Chondrocyte (in vitro differentiated cells): ENCODE measurements at regions not wholly inside any gene's neighbourhood (a gene's known extent, or its start where the extent isn't known, plus 50 kb on each side); places are given as distances from the start of the nearest gene placed in this dataset.

Experiments used
- DNase-seq: peaks from one replicate; pipeline ENCODE4 v3.0.0; 2021; ENCODE audit warnings: mixed read lengths, low spot score
- H3K27ac Mint-ChIP-seq: one replicate; pipeline ENCODE4 v1.8.0; 2021; ENCODE audit warnings: mild to moderate bottlenecking, moderate library complexity, mixed read lengths; ENCODE audit not compliant: unreplicated experiment
- H3K27me3 Mint-ChIP-seq: 2 replicates; pipeline ENCODE4 v1.8.0; 2021; ENCODE audit warnings: low read depth, mixed read lengths
- H3K36me3 Mint-ChIP-seq: 2 replicates; pipeline ENCODE4 v1.8.0; 2021; ENCODE audit warnings: low read depth, mixed read lengths
- H3K4me1 Mint-ChIP-seq: 2 replicates; pipeline ENCODE4 v1.8.0; 2021; ENCODE audit warnings: low read depth, mild to moderate bottlenecking, mixed read lengths
- H3K4me3 Mint-ChIP-seq: one replicate; pipeline ENCODE4 v1.8.0; 2021; ENCODE audit warnings: mild to moderate bottlenecking, moderate library complexity, mixed read lengths; ENCODE audit not compliant: unreplicated experiment
- H3K9me3 Mint-ChIP-seq: 2 replicates; pipeline ENCODE4 v1.8.0; 2021; ENCODE audit warnings: low read depth, mixed read lengths
- TF ChIP-seq, protein P1 (sequence below): fragments of 200-600 bp; sonication (generic); IDR thresholded peaks from 2 replicates; pipeline ENCODE4 v1.5.0; 2021; ENCODE audit warnings: antibody characterized with exemption, mild to moderate bottlenecking, moderate library complexity

DNA sequence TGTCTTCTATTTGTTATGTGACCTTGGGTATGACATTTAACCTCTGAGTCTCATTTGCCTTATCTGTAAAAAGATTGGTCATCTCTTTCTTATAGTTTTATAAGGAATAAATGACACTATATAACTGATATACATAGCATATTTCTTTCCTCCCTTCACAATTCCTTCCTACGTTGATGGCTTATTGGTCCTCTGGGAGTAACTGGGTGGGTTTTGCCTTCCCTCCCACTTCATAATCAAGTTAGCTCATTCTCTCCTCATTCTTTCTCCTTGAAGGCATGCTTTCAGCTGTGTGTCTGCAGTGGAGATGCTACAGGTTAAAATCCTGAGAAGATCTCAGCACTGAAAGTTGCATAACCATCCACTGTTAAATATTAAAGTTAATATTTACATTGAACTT is 382.4 kb downstream of the TMEM38B start:
- no peak for DNase-seq
- Mint-ChIP-seq H3K27ac (no peak overlapping the region), H3K4me1 (peaks cover 12% of the 10 kb centered on the region), H3K27me3 (no peaks in the 10 kb centered on the region), H3K36me3 (no peaks in the 10 kb centered on the region), H3K4me3 (no peak overlapping the region), H3K9me3 (no peaks in the 10 kb centered on the region)
- TF ChIP-seq, protein P1, sequence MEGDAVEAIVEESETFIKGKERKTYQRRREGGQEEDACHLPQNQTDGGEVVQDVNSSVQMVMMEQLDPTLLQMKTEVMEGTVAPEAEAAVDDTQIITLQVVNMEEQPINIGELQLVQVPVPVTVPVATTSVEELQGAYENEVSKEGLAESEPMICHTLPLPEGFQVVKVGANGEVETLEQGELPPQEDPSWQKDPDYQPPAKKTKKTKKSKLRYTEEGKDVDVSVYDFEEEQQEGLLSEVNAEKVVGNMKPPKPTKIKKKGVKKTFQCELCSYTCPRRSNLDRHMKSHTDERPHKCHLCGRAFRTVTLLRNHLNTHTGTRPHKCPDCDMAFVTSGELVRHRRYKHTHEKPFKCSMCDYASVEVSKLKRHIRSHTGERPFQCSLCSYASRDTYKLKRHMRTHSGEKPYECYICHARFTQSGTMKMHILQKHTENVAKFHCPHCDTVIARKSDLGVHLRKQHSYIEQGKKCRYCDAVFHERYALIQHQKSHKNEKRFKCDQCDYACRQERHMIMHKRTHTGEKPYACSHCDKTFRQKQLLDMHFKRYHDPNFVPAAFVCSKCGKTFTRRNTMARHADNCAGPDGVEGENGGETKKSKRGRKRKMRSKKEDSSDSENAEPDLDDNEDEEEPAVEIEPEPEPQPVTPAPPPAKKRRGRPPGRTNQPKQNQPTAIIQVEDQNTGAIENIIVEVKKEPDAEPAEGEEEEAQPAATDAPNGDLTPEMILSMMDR, result no peak

DNA sequence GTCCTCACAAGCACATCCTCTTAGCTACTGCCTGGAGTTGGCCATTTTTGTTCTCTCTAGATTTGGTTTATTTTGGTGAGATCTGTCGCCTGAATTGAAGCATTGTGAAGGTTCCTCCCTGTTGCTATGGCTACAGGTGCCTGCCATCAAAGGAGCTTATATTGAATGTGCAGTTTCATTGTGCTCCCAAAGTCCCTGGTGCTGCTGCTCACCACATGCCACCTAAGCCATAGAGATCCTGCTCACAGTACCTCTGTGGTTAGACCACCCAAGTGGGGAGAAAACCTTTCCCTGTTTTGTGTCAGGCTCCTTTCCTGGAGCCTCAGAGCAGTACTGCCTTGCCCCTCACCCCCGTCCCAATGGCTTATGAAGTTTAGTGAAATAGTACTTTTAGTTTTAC is 383.4 kb downstream of the TMEM38B start:
- H3K4me3 Mint-ChIP-seq, result no peak overlapping the region
- H3K27ac Mint-ChIP-seq, result no peak overlapping the region
- TF ChIP-seq, protein P1, result no peak
- no peaks in the 10 kb centered on the region for H3K9me3 Mint-ChIP-seq
- no peak for DNase-seq
- no peaks in the 10 kb centered on the region for H3K36me3 Mint-ChIP-seq
- H3K4me1 Mint-ChIP-seq, result peaks cover 12% of the 10 kb centered on the region
- no peaks in the 10 kb centered on the region for H3K27me3 Mint-ChIP-seq

DNA sequence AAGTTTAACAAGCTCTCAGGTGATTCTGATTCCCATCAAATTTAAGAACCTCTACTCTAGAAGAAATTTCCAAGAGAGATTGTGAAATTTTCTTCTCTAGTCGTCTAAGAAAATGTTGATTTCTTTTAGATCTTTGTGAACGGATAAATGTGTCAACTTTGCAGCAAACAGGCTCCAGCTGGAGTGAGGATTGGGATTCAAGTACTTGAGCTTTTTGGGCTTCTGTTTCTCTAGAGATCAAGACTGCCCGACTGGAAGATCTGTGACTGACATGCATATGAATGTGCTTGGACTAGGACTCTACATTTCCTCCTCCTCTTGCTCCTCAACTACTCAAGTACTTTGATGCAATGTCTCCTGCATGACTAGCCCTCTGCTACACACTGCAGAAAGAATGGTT is 388.3 kb downstream of the TMEM38B start:
- peaks cover 2% of the 10 kb centered on the region for H3K9me3 Mint-ChIP-seq
- no peak overlapping the region for H3K4me3 Mint-ChIP-seq
- DNase-seq, result no peak
- no peak overlapping the region for H3K27ac Mint-ChIP-seq
- H3K4me1 Mint-ChIP-seq, result no peaks in the 10 kb centered on the region
- no peaks in the 10 kb centered on the region for H3K27me3 Mint-ChIP-seq
- TF ChIP-seq, protein P1, result no peak
- no peaks in the 10 kb centered on the region for H3K36me3 Mint-ChIP-seq

DNA sequence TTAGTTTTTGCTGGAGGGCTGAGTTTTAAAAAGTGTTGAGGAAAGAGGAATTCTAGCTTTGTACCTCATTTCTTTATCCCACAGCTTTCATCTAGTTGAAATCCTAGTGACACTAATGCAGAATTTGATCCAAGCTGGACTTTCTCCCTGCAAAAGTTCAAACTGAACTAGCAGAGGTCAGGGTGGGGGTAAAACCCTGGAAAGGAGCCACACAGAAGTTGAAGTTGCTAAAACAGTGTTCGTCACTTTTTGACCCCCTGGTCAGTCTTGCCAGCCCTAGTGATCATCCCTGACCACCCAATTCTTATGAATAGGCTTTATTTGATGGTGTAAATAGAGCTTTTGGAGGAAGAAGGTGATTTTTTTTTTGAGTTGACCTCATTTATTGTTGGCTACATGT is 390.4 kb downstream of the TMEM38B start:
- TF ChIP-seq, protein P1, result no peak
- DNase-seq, result no peak
- Mint-ChIP-seq H3K9me3 (peaks cover 14% of the 10 kb centered on the region), H3K27me3 (no peaks in the 10 kb centered on the region), H3K4me3 (no peak overlapping the region), H3K36me3 (peaks cover 3% of the 10 kb centered on the region), H3K4me1 (no peaks in the 10 kb centered on the region), H3K27ac (no peak overlapping the region)

DNA sequence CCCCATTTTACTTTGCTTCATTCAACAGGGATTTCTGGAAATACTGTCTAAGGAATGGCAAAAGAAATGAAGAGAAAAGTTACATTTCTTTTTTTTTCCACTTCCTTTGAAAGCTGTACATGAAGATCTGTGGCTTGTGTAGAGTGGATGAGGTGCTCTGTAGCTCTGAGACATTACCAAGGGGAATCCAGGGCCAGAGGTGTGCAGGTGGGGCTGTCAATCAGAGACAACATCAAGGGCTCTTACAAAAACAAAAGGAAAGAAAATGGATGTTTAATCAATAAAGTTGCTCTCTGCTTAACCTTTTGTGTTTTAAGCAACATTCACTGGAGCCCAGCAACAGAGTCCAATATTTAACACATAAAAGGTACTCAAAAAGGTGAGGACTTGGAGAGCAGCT is 391.1 kb downstream of the TMEM38B start:
- no peaks in the 10 kb centered on the region for H3K4me1 Mint-ChIP-seq
- no peaks in the 10 kb centered on the region for H3K27me3 Mint-ChIP-seq
- TF ChIP-seq, protein P1, result no peak
- H3K9me3 Mint-ChIP-seq, result peaks cover 16% of the 10 kb centered on the region
- H3K27ac Mint-ChIP-seq, result no peak overlapping the region
- peaks cover 3% of the 10 kb centered on the region for H3K36me3 Mint-ChIP-seq
- H3K4me3 Mint-ChIP-seq, result no peak overlapping the region
- DNase-seq, result no peak
